ENCODE measurements at regions not wholly inside any gene's neighbourhood (a gene's known extent, or its start where the extent isn't known, plus 50 kb on each side); places are given as distances from the start of the nearest gene placed in this dataset.

DNA sequence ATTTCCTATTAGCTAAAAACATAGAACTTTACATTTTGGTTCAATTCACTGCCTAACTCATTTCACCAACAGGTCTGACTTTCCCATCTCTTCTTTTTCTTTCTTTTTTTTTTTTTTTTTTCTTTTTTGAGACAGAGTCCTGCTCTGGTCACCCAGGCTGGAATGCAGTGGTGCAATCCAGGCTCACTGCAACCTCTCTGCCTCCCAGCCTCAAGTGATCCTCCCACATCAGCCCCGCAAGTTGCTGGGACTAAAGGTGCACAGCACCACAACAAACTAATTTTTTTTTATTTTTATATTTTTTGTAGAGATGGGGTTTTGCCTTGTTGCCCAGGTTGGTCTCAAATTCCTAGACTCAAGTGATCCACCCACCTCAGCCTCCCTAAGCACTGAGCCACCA lies 57.8 kb upstream of the HNRNPA3 start:
- DNase-seq: no peak

DNA sequence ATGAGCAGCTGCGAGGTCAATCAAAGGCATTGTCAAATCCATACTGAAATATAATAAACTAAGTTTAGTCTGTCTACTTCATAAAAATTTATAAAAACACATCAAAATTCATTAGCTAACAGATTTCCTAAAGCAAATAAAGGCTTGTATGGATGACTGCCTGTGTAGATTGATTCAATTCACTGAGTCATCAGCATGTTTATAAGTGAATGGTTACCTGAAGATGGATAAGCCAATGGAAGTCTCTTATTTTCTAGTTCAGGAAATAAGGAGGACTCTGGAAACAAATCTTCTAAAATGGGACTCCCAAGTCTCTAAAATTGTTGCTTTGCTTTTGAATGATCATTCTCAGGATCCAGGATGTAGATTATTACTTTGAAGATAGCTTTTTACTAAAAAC lies 57.0 kb upstream of the HNRNPA3 start:
- no peak for DNase-seq

DNA sequence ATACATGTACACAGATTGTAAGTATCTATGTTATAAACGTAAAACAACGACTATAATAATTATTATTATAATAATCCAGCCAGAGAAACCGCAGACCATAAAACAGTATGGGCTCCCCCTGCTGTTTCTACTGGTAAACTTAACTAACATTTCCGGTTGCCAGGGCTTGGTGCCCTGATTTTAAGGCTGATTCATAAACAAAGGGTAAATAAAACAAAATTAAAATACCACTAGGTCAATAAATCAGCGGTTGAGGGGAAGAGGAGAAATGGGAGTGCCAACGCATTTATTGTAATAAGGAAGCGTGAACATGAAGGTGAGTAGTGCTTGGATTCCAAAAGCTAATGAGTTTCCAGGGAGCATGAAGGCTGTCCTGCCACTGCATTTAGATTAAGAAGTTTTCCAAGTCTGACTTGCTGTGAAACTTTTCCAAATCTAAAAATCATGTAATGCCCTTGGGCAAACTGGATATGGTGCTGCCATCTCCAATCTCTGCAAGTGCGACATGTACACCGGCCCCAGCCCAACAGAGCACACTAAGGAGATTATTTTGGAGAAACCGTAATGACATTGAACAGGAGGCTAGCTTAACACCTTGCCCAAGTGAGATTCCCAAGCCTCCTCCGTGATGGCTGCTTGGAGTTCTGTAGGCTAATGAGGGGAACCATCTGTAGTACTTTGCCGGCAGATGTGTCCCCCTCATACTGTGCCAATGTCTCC lies 50.7 kb upstream of the HNRNPA3 start:
- DNase-seq: no peak

All from activated naive CD4-positive, alpha-beta T cell treated with anti-CD3 and anti-CD28 coated beads, Interleukin-2, amount 50 U/mL, for 16 hours (primary cell).